VCaP (cell line): ENCODE measurements at regions not wholly inside any gene's neighbourhood (a gene's known extent, or its start where the extent isn't known, plus 50 kb on each side); places are given as distances from the start of the nearest gene placed in this dataset.

Experiments
- H3K27ac ChIP-seq: fragments of 450-650 bp; 2 replicates; pipeline ENCODE4 v1.5.1; 2017
- TF ChIP-seq, protein P1 (sequence below): fragments of 450-650 bp; conservative IDR thresholded peaks from 2 replicates; pipeline ENCODE4 v1.5.1; 2017; ENCODE audit warnings: mild to moderate bottlenecking, moderate library complexity

DNA sequence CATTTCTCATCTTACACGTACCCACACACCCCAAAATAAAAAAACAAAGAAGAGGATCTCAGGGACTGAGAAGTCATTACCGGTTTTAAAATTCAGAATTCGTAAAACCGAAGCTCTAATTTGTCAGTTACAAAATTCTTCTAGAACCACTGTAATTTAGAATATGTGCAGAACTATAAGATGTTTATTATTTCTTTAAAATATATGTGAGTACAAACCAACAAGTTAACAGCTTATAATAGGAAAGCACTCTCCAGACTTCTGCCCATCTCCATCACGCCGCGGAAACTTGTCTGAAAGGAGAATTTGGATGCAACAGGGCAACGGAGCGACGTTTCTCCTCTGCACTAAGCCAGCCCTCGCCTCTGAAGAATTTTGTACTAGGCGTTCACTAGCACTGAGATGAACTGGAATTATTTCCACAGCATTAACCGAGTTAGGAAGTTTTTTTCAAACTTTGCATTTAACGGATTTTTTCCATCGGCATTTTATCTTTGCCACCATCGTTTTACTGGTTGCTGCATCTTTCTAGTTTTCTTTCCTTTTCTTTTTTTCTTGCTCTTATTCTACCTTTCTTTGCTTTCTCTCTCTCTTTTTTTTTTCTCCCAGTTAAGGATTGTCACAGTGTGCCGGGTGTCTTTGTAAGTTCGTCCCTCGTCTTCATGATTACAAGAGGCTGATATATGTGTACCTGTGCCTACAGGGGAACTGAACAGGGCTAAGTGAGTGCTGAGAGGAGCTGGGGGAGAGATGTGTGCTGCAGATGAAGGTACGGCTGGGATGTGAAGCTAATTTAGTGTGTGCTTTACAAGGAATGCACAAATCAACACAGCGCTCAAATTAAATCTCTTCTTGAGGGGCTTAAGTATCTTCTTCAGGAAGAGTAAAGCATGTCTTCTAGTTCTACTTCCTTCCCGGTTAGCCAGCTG, 295.9 kb upstream of the NFE2L3 start:
- TF ChIP-seq, protein P1, sequence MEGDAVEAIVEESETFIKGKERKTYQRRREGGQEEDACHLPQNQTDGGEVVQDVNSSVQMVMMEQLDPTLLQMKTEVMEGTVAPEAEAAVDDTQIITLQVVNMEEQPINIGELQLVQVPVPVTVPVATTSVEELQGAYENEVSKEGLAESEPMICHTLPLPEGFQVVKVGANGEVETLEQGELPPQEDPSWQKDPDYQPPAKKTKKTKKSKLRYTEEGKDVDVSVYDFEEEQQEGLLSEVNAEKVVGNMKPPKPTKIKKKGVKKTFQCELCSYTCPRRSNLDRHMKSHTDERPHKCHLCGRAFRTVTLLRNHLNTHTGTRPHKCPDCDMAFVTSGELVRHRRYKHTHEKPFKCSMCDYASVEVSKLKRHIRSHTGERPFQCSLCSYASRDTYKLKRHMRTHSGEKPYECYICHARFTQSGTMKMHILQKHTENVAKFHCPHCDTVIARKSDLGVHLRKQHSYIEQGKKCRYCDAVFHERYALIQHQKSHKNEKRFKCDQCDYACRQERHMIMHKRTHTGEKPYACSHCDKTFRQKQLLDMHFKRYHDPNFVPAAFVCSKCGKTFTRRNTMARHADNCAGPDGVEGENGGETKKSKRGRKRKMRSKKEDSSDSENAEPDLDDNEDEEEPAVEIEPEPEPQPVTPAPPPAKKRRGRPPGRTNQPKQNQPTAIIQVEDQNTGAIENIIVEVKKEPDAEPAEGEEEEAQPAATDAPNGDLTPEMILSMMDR, result no peak
- H3K27ac ChIP-seq, result peak overlapping the region; percentile 94

DNA sequence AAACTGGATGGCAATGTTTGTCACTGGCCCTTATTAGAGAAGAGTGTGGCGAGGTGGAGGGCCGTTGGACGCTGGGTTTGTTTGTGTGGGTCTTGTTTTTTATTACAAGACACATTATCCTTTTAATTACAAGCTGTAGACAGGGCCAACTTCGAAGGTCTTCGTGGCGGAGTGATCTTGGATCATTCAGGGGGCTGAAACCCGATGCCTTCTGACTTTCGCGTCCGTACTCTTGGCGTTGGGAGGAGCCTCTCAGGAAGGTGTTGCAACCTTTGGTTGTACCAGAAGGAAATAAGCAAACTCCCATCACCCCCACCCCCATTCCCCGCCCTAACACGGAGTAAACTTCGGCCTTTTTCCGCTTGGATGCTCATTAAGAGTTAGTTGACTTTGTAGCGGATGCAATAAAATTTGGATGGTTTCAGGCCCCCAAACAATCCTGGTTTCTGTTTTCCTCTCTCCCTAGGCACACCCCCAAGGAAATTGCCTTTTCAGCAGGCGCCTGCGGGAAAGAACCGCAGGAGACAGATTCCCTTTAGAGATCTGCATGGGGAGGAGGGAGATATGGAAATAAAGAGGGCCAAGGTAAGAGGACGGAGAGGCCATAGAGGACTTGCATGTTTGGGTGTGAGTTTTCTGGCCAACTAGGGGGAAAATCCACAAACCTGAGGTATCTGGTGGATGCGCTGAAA, 294.5 kb upstream of the NFE2L3 start:
- TF ChIP-seq, protein P1, result no peak

DNA sequence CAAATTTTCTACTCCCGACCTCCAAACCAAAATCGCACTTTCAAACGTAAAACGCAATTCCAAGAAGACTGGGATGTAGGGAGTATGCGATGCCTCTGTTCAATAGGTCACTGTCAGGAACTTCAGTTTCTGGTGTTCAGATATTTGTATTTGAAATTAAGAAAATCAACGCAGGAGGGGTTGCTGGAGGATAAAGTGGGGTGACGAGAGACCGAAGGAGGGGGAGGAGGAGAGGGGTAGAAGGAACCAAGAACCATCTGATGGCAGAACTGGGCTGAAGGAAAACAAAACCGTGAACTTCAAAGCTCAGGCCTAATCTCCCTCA, 293.8 kb upstream of the NFE2L3 start:
- TF ChIP-seq, protein P1, result no peak
- H3K27ac ChIP-seq, result peak overlapping the region; percentile 94

More for the DNA sequence above, 294.5 kb upstream of the NFE2L3 start:
- H3K27ac ChIP-seq, result peak overlapping the region; percentile 94

DNA sequence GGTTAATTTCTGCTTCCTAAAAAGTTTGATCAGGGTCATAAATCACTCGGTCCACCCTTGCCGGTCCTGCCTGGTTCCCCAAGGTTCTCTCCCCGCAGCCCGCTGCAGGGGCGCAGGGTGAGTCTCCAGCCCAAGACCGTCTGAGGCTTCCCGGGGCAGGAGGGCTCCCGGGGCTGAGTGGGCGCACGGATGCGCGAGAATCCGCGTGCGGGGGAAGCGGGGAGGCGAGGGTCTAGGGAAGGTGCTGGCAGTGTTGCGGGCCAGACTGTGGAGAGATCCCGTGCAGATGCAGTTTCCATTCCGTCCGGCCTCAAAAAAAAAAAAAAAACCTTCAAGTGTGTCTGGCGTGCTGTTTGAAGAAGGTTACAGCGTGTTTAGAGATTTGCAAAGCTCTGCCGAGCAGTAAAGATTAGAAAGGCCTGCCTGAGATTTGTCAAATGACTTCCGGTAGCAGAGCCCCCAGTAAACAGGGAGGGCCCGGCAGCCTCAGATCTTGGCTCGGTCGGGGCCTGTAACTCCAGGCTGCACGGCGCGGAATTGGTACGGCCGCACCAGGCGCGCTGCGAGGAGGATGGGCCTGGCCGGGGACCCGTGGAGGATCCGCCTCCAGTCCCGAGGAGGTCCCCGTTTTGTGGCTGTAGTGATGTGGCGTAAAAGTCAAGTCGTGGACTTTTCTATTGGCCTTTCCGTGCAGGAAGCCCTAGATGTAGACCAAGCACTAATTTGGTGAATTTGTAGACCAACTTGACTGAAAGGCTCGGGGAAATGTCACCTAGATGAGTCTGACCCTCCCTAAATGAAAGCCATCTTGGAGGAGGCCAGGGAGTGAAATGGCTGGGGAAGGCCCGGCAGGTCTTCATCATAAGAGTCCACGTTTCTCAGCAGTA, 293.2 kb upstream of the NFE2L3 start:
- TF ChIP-seq, protein P1, result no peak
- H3K27ac ChIP-seq, result peak overlapping the region; percentile 94

DNA sequence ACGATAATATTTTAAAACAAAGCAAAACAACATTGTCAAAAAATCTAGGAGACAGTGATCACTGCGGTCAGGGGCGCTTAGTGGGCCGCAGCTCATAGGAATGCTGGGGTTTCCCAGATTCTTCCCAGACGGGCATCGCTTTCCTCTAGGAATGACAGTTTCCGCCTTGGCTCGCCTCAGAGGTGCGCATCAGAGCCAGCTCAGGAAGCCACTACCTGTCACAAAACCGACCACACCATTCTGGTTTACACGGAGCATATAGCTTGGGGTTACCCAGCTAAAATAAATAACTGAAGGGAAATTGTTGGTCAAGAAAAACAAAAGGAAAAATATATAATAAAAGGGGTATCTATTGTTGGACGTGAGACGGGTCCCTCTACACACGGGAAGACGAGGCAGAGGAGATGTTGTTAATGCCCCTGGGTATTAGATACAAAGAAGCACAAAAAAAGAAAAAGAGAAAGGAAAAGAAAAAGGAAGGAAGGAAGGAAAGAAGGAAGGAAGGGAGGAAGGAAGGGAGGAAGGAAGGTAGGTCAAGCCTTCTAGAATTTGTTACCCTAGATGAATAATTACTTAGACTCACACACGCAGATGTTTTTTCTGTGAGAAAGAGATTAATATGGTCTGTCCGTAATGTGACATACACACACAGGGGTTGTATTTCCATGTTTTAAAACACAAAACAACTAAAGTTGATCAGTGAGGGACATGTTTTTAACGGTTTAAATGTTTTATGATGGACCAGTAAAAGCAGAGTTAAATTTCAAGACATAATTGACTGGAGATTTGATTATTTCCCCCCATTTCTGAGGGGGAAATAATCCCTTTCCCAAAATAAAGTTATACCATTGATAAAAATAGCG, 292.4 kb upstream of the NFE2L3 start:
- H3K27ac ChIP-seq, result no peak overlapping the region
- TF ChIP-seq, protein P1, result no peak

DNA sequence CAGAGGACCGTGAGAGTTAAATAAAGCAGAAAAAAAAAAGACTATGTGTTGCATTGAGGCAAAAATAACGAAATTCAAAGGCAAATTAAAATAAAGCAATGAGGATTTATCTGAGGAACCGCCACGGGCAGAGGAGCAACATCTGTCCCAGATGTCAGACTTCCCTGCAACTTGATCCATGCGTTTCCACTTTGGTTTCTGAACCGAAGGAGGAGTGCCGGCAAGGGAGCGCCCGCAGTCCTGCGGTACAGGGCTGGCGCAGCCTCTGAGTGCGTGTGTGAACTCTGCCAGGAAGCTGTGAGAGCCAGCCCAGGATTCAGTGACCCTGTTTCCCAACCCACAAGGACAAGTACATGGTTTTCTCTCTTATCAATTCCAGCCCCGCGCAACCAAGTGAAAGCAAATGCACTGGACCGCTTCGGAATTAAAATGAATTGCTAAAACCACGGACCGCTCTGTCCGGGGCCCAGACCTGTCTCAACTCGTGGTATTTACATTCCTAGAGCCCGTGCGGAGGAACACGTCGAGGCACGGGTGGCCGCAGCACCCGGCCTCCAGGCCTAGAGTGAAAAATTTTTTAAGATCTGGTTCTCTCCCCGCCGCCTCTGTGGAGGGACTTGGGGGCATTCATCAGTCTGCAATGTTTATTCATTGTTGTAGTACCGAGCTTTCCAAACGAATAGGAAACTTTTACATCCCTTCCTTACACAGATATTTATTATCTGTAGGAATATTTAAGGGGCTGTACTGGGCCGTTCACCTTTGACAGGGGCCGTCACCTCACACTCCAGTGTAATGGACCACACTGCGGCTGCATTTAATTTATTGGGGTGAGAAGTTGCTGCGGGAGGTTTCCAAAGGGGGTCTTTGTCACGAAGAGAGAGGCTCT, 291.5 kb upstream of the NFE2L3 start:
- TF ChIP-seq, protein P1, result no peak
- no peak overlapping the region for H3K27ac ChIP-seq
